ENCODE measurements at regions not wholly inside any gene's neighbourhood (a gene's known extent, or its start where the extent isn't known, plus 50 kb on each side); places are given as distances from the start of the nearest gene placed in this dataset.

- no peak overlapping the region for H3K4me3 ChIP-seq (ENCODE audit: low read depth, low read length)
- DNase-seq (ENCODE audit: low read depth) = peak; percentile 100
- TF ChIP-seq CTCF (IDR thresholded peaks at IDR 0.05; ENCODE audit: insufficient read depth, low read length) = no peak
Observed at GRCh38 chr3:23685541-23686258, 120.1 kb upstream of the UBE2E1 start.

GRCh38 chr3:23686519-23686918, 119.2 kb upstream of the UBE2E1 start:
- no peak overlapping the region for H3K4me3 ChIP-seq (ENCODE audit: low read depth, low read length)
- TF ChIP-seq CTCF (IDR thresholded peaks at IDR 0.05; ENCODE audit: insufficient read depth, low read length) = no peak

GRCh38 chr3:23691357-23691895, 114.3 kb upstream of the UBE2E1 start:
- no peak overlapping the region for H3K4me3 ChIP-seq (ENCODE audit: low read depth, low read length)
- DNase-seq (ENCODE audit: low read depth) = no peak
- no peak for TF ChIP-seq CTCF (IDR thresholded peaks at IDR 0.05; ENCODE audit: insufficient read depth, low read length)

More at GRCh38 chr3:23686519-23686918, 119.2 kb upstream of the UBE2E1 start:
- no peak for DNase-seq (ENCODE audit: low read depth)

- no peak overlapping the region for H3K4me3 ChIP-seq (ENCODE audit: low read depth, low read length)
- no peak for TF ChIP-seq CTCF (IDR thresholded peaks at IDR 0.05; ENCODE audit: insufficient read depth, low read length)
- peak; percentile 59 for DNase-seq (ENCODE audit: low read depth)
Observed at GRCh38 chr3:23696842-23697241, 108.9 kb upstream of the UBE2E1 start.

- TF ChIP-seq CTCF (IDR thresholded peaks at IDR 0.05; ENCODE audit: insufficient read depth, low read length) = no peak
- no peak for DNase-seq (ENCODE audit: low read depth)
- H3K4me3 ChIP-seq (ENCODE audit: low read depth, low read length) = no peak overlapping the region
Observed at GRCh38 chr3:23697416-23697815, 108.3 kb upstream of the UBE2E1 start.

- H3K4me3 ChIP-seq (ENCODE audit: low read depth, low read length) = no peak overlapping the region
- TF ChIP-seq CTCF (IDR thresholded peaks at IDR 0.05; ENCODE audit: insufficient read depth, low read length) = no peak
- DNase-seq (ENCODE audit: low read depth) = no peak
Observed at GRCh38 chr3:23698652-23699313, 107.0 kb upstream of the UBE2E1 start.
